Activated T-cell treated with anti-CD3 and anti-CD28 coated beads, Interleukin-2, amount 50 U/mL, for 4 hours (primary cell): ENCODE measurements at regions not wholly inside any gene's neighbourhood (a gene's known extent, or its start where the extent isn't known, plus 50 kb on each side); places are given as distances from the start of the nearest gene placed in this dataset.
"Not testable (repeated sequence)": the region's sequence is repeated elsewhere in the genome, so short reads cannot be mapped to it uniquely, and the experiment has no call there.

Experiments
- ATAC-seq, 2 donors: fragments of 200-7000 bp; cut with Tn5 transposase; one replicate each; pipeline ENCODE4 v1.10.0; 2021
- DNase-seq: peaks from one replicate; pipeline ENCODE4 v3.0.0-alpha.2; 2020
- H3K27me3 Mint-ChIP-seq: one replicate; pipeline ENCODE4 v1.8.0; 2021; ENCODE audit warnings: low read depth, mixed read lengths
- H3K36me3 Mint-ChIP-seq: one replicate; pipeline ENCODE4 v1.8.0; 2022; ENCODE audit warnings: mixed read lengths; ENCODE audit not compliant: insufficient read depth
- H3K4me1 Mint-ChIP-seq: one replicate; pipeline ENCODE4 v1.8.0; 2021; ENCODE audit warnings: low read depth, mixed read lengths
- H3K4me3 Mint-ChIP-seq: one replicate; pipeline ENCODE4 v1.8.0; 2021; ENCODE audit warnings: mild to moderate bottlenecking, moderate library complexity, mixed read lengths
- H3K9me3 Mint-ChIP-seq: one replicate; pipeline ENCODE4 v1.8.0; 2021; ENCODE audit warnings: mixed read lengths

GRCh38 chr1:157313240-157313807 lies 175.1 kb upstream of the ETV3 start:
- peaks cover 33% of the 10 kb centered on the region for H3K27me3 Mint-ChIP-seq
- no peak overlapping the region for H3K4me3 Mint-ChIP-seq
- DNase-seq (no peak), ATAC-seq (no peak)
- H3K9me3 Mint-ChIP-seq: peaks cover 18% of the 10 kb centered on the region
- H3K36me3 Mint-ChIP-seq: peaks cover 2% of the 10 kb centered on the region
- no peaks in the 10 kb centered on the region for H3K4me1 Mint-ChIP-seq

- Mint-ChIP-seq H3K9me3 (peaks cover 9% of the 10 kb centered on the region), H3K4me3 (no peak overlapping the region), H3K4me1 (no peaks in the 10 kb centered on the region), H3K27me3 (peaks cover 30% of the 10 kb centered on the region), H3K36me3 (no peaks in the 10 kb centered on the region)
- ATAC-seq (no peak), DNase-seq (no peak)
Measured at GRCh38 chr1:157312082-157312812, 174.1 kb upstream of the ETV3 start.

- ATAC-seq (no peak), DNase-seq (no peak)
- H3K9me3 Mint-ChIP-seq: peaks cover 4% of the 10 kb centered on the region
- peaks cover 33% of the 10 kb centered on the region for H3K27me3 Mint-ChIP-seq
- H3K4me3 Mint-ChIP-seq: no peak overlapping the region
- no peaks in the 10 kb centered on the region for H3K4me1 Mint-ChIP-seq
- no peaks in the 10 kb centered on the region for H3K36me3 Mint-ChIP-seq
Measured at GRCh38 chr1:157311730-157312081, 173.5 kb upstream of the ETV3 start.

- peaks cover 36% of the 10 kb centered on the region for H3K27me3 Mint-ChIP-seq
- ATAC-seq, DNase-seq, H3K4me1 Mint-ChIP-seq, H3K36me3 Mint-ChIP-seq, H3K9me3 Mint-ChIP-seq, H3K4me3 Mint-ChIP-seq: not testable (repeated sequence)
Measured at GRCh38 chr1:157310805-157311729, 172.9 kb upstream of the ETV3 start.

DNA sequence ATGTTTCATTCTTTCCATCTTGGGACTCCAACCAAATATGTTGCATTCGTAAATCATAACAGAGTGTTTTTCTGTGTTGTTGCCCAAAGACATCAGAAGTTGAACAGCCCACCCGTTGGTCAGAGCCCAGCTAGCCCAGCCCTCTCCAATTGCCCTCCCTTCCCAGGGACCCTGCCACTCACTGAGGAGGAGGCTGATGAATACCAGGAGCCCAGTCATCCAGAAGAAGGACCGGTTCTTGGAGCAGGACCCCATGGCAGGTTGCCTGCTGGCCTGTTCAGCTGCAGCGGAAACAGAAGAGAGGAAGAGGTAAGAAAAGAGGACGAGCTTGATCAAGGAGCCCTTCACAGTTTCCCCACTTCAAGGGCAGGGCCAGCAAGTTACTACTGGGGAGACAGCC lies 172.2 kb upstream of the ETV3 start:
- Mint-ChIP-seq H3K4me3 (no peak overlapping the region), H3K9me3 (no peaks in the 10 kb centered on the region), H3K27me3 (peaks cover 36% of the 10 kb centered on the region), H3K4me1 (no peaks in the 10 kb centered on the region), H3K36me3 (no peaks in the 10 kb centered on the region)
- no peak for DNase-seq
- no peak for ATAC-seq

GRCh38 chr1:157307491-157307890 lies 169.3 kb upstream of the ETV3 start:
- no peaks in the 10 kb centered on the region for H3K4me1 Mint-ChIP-seq
- H3K9me3 Mint-ChIP-seq: no peaks in the 10 kb centered on the region
- ATAC-seq (no peak), DNase-seq (no peak)
- H3K36me3 Mint-ChIP-seq: no peaks in the 10 kb centered on the region
- peaks cover 22% of the 10 kb centered on the region for H3K27me3 Mint-ChIP-seq
- H3K4me3 Mint-ChIP-seq: no peak overlapping the region

GRCh38 chr1:157306896-157307295 lies 168.7 kb upstream of the ETV3 start:
- no peaks in the 10 kb centered on the region for H3K36me3 Mint-ChIP-seq

GRCh38 chr1:157304271-157304670 lies 166.1 kb upstream of the ETV3 start:
- Mint-ChIP-seq H3K9me3 (no peaks in the 10 kb centered on the region), H3K36me3 (no peaks in the 10 kb centered on the region)
- no peak for ATAC-seq

More at GRCh38 chr1:157306896-157307295, 168.7 kb upstream of the ETV3 start:
- ATAC-seq (no peak), DNase-seq (no peak)
- peaks cover 16% of the 10 kb centered on the region for H3K27me3 Mint-ChIP-seq
- no peaks in the 10 kb centered on the region for H3K4me1 Mint-ChIP-seq
- H3K4me3 Mint-ChIP-seq: no peak overlapping the region
- no peaks in the 10 kb centered on the region for H3K9me3 Mint-ChIP-seq

GRCh38 chr1:157302724-157303123 lies 164.5 kb upstream of the ETV3 start:
- DNase-seq (no peak), ATAC-seq (no peak)
- peaks cover 6% of the 10 kb centered on the region for H3K27me3 Mint-ChIP-seq
- no peak overlapping the region for H3K4me3 Mint-ChIP-seq
- no peaks in the 10 kb centered on the region for H3K36me3 Mint-ChIP-seq
- H3K4me1 Mint-ChIP-seq: no peaks in the 10 kb centered on the region
- no peaks in the 10 kb centered on the region for H3K9me3 Mint-ChIP-seq

More at GRCh38 chr1:157304271-157304670, 166.1 kb upstream of the ETV3 start:
- no peak for DNase-seq
- Mint-ChIP-seq H3K27me3 (peaks cover 8% of the 10 kb centered on the region), H3K4me3 (no peak overlapping the region), H3K4me1 (no peaks in the 10 kb centered on the region)

DNA sequence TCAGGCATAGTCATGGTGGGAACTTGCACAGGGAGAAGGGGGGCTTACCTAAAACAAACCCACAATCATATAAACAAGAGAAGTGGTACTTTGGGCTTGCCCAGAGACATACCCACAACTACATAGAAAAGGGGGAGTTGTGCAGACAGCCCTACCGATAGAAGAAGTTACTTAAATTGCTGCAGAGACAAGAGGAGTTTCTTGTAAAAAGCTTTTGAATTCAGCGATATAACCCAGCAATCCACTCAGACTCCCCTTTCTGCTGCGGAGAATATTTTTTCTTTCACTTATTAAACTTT lies 164.0 kb upstream of the ETV3 start:
- H3K4me1 Mint-ChIP-seq: no peaks in the 10 kb centered on the region
- H3K36me3 Mint-ChIP-seq: no peaks in the 10 kb centered on the region
- DNase-seq (no peak), ATAC-seq (no peak)
- H3K27me3 Mint-ChIP-seq: peaks cover 6% of the 10 kb centered on the region
- no peak overlapping the region for H3K4me3 Mint-ChIP-seq
- no peaks in the 10 kb centered on the region for H3K9me3 Mint-ChIP-seq

GRCh38 chr1:157301477-157302198 lies 163.4 kb upstream of the ETV3 start:
- no peaks in the 10 kb centered on the region for H3K9me3 Mint-ChIP-seq
- H3K36me3 Mint-ChIP-seq: no peaks in the 10 kb centered on the region
- no peak overlapping the region for H3K4me3 Mint-ChIP-seq
- no peak for DNase-seq
- ATAC-seq: no peak
- no peaks in the 10 kb centered on the region for H3K4me1 Mint-ChIP-seq
- H3K27me3 Mint-ChIP-seq: peaks cover 4% of the 10 kb centered on the region

GRCh38 chr1:157294387-157295145 lies 156.4 kb upstream of the ETV3 start:
- H3K27me3 Mint-ChIP-seq: peaks cover 15% of the 10 kb centered on the region
- not testable (repeated sequence) for H3K36me3 Mint-ChIP-seq, H3K4me3 Mint-ChIP-seq

GRCh38 chr1:157292809-157293564 lies 154.8 kb upstream of the ETV3 start:
- Mint-ChIP-seq H3K36me3 (no peaks in the 10 kb centered on the region), H3K27me3 (peaks cover 28% of the 10 kb centered on the region)

More at GRCh38 chr1:157294387-157295145, 156.4 kb upstream of the ETV3 start:
- not testable (repeated sequence) for DNase-seq, H3K4me1 Mint-ChIP-seq, H3K9me3 Mint-ChIP-seq, ATAC-seq

More at GRCh38 chr1:157292809-157293564, 154.8 kb upstream of the ETV3 start:
- ATAC-seq (no peak), DNase-seq (no peak)
- H3K4me3 Mint-ChIP-seq: no peak overlapping the region
- no peaks in the 10 kb centered on the region for H3K9me3 Mint-ChIP-seq
- H3K4me1 Mint-ChIP-seq: no peaks in the 10 kb centered on the region
